Skeletal muscle tissue (tissue), 3 donors: ENCODE measurements at regions not wholly inside any gene's neighbourhood (a gene's known extent, or its start where the extent isn't known, plus 50 kb on each side); places are given as distances from the start of the nearest gene placed in this dataset.

Source experiments
- H3K27ac ChIP-seq: one replicate; pipeline ENCODE4 v1.7.0; 2013; ENCODE audit warnings: mild to moderate bottlenecking, low read depth, low read length, inconsistent platforms
- H3K27me3 ChIP-seq, 3 donors: one replicate each; pipeline ENCODE4 v1.7.0; 2013; ENCODE audit warnings: low read length in 3 of 3; ENCODE audit not compliant: control insufficient read depth in 3 of 3, insufficient read depth in 3 of 3
- H3K36me3 ChIP-seq, 3 donors: one replicate each; pipeline ENCODE4 v1.7.0; 2013; ENCODE audit warnings: low read length in 3 of 3; ENCODE audit not compliant: control insufficient read depth in 3 of 3, insufficient read depth in 3 of 3
- H3K4me1 ChIP-seq, 3 donors: one replicate each; pipeline ENCODE4 v1.7.0; 2013; ENCODE audit warnings: low read length in 3 of 3, mild to moderate bottlenecking in 3 of 3; ENCODE audit not compliant: control insufficient read depth in 3 of 3, insufficient read depth in 3 of 3
- H3K4me3 ChIP-seq, 3 donors: one replicate each; pipeline ENCODE4 v1.7.0; 2013; ENCODE audit warnings: low read length in 3 of 3
- H3K9ac ChIP-seq, 3 donors: one replicate each; pipeline ENCODE4 v1.7.0; 2013; ENCODE audit warnings: low read length in 3 of 3, mild to moderate bottlenecking in 3 of 3, moderate library complexity in 2 of 3, low read depth in 1 of 3
- H3K9me3 ChIP-seq, 3 donors: one replicate each; pipeline ENCODE4 v1.7.0; 2013; ENCODE audit warnings: low read length in 3 of 3; ENCODE audit not compliant: control insufficient read depth in 3 of 3
- donor health status: Osteomylitis.

- H3K4me3 ChIP-seq = no peak overlapping the region
- H3K27ac ChIP-seq = no peak overlapping the region
- no peaks in the 10 kb centered on the region for H3K36me3 ChIP-seq
- H3K4me1 ChIP-seq = no peaks in the 10 kb centered on the region
- no peaks in the 10 kb centered on the region for H3K9me3 ChIP-seq
- no peaks in the 10 kb centered on the region for H3K27me3 ChIP-seq
- no peak overlapping the region for H3K9ac ChIP-seq
Observed at GRCh38 chr17:54270499-54270898, 447.8 kb downstream of the KIF2B start.

DNA sequence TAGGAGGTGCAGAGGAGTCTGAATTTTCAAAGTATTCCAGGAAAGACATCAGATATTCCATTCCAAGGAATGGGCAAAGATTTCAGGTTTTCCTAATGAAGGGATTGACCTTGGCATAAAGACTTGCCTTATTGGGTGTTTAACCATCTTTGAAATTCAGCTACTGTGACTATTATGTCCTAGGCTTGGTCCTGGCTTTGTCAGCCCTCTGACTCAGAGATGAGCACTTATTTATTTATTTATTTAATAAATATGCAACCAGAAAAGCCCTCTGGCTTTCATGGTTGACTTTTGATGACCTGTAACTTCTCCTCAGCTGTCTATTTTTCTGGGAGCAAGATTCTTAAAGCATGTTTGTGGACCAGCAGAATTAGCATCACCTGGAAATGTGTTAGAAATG, 455.1 kb downstream of the KIF2B start:
- no peak overlapping the region for H3K9ac ChIP-seq
- no peaks in the 10 kb centered on the region for H3K4me1 ChIP-seq
- H3K4me3 ChIP-seq = no peak overlapping the region
- no peak overlapping the region for H3K27ac ChIP-seq
- no peaks in the 10 kb centered on the region for H3K27me3 ChIP-seq
- H3K36me3 ChIP-seq = no peaks in the 10 kb centered on the region
- no peaks in the 10 kb centered on the region for H3K9me3 ChIP-seq

DNA sequence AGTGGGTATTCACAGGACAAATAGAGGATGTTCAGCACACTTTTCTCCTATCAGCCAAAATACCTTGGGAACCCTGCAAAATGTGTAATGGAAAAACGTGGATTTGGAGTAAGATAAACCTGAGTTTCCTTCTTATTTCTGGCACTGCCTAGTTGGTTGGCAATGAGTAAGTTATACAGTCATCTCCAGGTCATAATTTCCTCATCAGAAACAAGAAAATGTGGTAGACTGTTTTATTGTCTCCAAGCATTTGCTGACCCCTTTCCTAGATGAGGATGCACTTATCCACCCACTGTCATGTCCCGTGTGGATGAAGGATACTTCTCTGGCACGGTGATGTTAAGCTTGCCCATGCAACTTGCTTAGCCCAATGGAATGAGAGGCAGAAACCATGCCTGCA, 458.0 kb downstream of the KIF2B start:
- Histone ChIP-seq H3K27me3 (no peaks in the 10 kb centered on the region), H3K4me3 (no peak overlapping the region), H3K9ac (no peak overlapping the region), H3K4me1 (no peaks in the 10 kb centered on the region), H3K9me3 (no peaks in the 10 kb centered on the region), H3K36me3 (no peaks in the 10 kb centered on the region), H3K27ac (no peak overlapping the region)

DNA sequence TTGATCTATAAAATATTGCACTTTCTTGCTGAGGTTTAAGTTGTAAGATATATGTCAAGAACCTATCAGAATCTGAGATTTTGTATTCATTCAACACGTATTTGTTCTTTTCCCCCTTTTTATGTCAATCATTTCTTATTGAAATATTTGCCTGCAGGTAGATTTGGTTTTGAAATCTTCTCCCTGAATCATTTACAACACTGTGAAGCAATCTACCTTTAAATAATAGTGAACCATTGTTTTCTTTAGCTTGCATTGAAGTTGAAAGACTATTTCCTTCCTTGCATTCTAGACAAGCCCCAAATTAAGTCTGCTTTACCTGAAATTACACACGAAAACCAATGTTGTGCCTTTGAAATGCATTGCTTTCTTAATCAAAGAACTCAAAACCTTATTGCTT, 460.2 kb downstream of the KIF2B start:
- Histone ChIP-seq H3K27me3 (no peaks in the 10 kb centered on the region), H3K9ac (no peak overlapping the region), H3K9me3 (no peaks in the 10 kb centered on the region), H3K36me3 (no peaks in the 10 kb centered on the region), H3K4me3 (no peak overlapping the region), H3K4me1 (no peaks in the 10 kb centered on the region), H3K27ac (no peak overlapping the region)

- no peaks in the 10 kb centered on the region for H3K36me3 ChIP-seq
- H3K27ac ChIP-seq = no peak overlapping the region
- H3K9ac ChIP-seq = no peak overlapping the region
- no peaks in the 10 kb centered on the region for H3K9me3 ChIP-seq
- no peaks in the 10 kb centered on the region for H3K4me1 ChIP-seq
- no peaks in the 10 kb centered on the region for H3K27me3 ChIP-seq
- H3K4me3 ChIP-seq = no peak overlapping the region
Observed at GRCh38 chr17:54307351-54307750, 484.6 kb downstream of the KIF2B start.

- no peaks in the 10 kb centered on the region for H3K36me3 ChIP-seq
- H3K27me3 ChIP-seq = no peaks in the 10 kb centered on the region
- H3K4me3 ChIP-seq = no peak overlapping the region
- H3K9me3 ChIP-seq = peaks cover 0 to 2% (median 0%) of the 10 kb centered on the region in 3 donors
- no peak overlapping the region for H3K27ac ChIP-seq
- no peaks in the 10 kb centered on the region for H3K4me1 ChIP-seq
- no peak overlapping the region for H3K9ac ChIP-seq
Observed at GRCh38 chr17:54324813-54325212, 502.1 kb downstream of the KIF2B start.

GRCh38 chr17:54339731-54340130, 517.0 kb downstream of the KIF2B start:
- H3K4me3 ChIP-seq = no peak overlapping the region
- no peaks in the 10 kb centered on the region for H3K36me3 ChIP-seq
- H3K27ac ChIP-seq = no peak overlapping the region
- H3K4me1 ChIP-seq = no peaks in the 10 kb centered on the region
- no peaks in the 10 kb centered on the region for H3K9me3 ChIP-seq
- H3K27me3 ChIP-seq = no peaks in the 10 kb centered on the region
- no peak overlapping the region for H3K9ac ChIP-seq

DNA sequence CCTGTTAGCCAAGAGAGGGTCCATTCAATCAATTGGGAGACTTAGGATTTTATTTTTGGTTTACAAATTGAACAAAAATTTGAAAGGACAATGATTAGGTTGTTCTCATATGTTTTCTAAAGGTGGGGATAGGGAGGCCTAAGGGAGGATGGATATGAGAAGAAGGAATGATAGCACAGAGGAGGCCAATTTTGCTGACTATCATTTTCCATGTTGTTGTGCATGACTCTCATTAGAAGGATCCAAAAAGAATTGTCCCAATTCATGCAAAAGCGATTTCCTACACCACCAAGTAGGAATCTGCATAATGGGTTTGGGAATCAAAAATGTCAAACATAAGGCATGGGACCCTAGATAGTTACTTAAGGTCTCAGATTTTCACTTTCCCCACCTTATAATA, 524.8 kb downstream of the KIF2B start:
- H3K4me1 ChIP-seq = no peaks in the 10 kb centered on the region
- H3K27ac ChIP-seq = no peak overlapping the region
- H3K36me3 ChIP-seq = no peaks in the 10 kb centered on the region
- H3K4me3 ChIP-seq = no peak overlapping the region
- H3K9me3 ChIP-seq = no peaks in the 10 kb centered on the region
- no peak overlapping the region for H3K9ac ChIP-seq
- H3K27me3 ChIP-seq = no peaks in the 10 kb centered on the region

- Histone ChIP-seq H3K9ac (no peak overlapping the region), H3K36me3 (no peaks in the 10 kb centered on the region), H3K9me3 (no peaks in the 10 kb centered on the region), H3K4me1 (no peaks in the 10 kb centered on the region), H3K27ac (no peak overlapping the region), H3K27me3 (no peaks in the 10 kb centered on the region), H3K4me3 (no peak overlapping the region)
Observed at GRCh38 chr17:54348234-54348633, 525.5 kb downstream of the KIF2B start.

DNA sequence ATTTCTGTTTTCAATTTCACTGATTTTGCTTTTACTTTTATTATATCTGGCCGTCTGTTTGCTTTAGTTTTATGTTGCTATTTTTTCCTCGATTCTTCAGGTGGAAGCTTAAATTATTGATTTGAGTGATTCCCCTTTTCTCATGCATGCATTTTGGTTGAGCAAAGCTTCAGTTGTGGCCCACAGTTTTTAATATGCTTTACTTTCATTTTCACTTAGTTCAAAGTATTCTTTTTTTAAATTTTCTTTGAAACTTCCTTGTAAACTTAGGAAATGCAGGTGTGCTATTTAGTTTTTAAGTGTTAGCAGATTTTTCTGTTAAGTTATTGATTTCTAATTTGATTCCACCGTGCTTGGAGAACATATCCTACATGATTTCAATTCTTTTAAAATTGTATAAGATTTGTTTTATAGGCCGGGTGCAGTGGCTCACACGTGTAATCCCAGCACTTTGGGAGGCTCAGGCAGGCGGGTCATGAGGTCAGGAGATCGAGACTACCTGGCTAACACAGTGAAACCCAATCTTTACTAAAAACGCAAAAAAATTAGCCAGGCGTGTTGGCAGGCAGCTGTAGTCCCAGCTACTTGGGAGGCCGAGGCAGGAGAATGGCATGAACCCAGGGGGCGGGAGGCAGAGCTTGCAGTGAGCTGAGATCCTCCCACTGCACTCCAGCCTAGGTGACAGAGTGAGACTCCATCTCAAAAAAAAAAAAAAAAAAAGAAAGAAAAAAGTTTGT, 531.2 kb downstream of the KIF2B start:
- Histone ChIP-seq H3K27ac (no peak overlapping the region), H3K36me3 (no peaks in the 10 kb centered on the region), H3K27me3 (no peaks in the 10 kb centered on the region), H3K9me3 (no peaks in the 10 kb centered on the region), H3K4me1 (no peaks in the 10 kb centered on the region), H3K4me3 (no peak overlapping the region), H3K9ac (no peak overlapping the region)
